Ectodermal cell (in vitro differentiated cells): ENCODE measurements at regions not wholly inside any gene's neighbourhood (a gene's known extent, or its start where the extent isn't known, plus 50 kb on each side); places are given as distances from the start of the nearest gene placed in this dataset.

Source experiments
- H3K27ac ChIP-seq: 2 replicates; pipeline ENCODE4 v1.7.0; 2013; ENCODE audit warnings: mild to moderate bottlenecking, low read depth, low read length; ENCODE audit not compliant: insufficient read depth, poor library complexity, severe bottlenecking
- H3K27me3 ChIP-seq: 2 replicates; pipeline ENCODE4 v1.7.0; 2013; ENCODE audit warnings: mild to moderate bottlenecking, low read length; ENCODE audit not compliant: insufficient read depth, control insufficient read depth, poor library complexity, severe bottlenecking
- H3K36me3 ChIP-seq: one replicate; pipeline ENCODE4 v1.7.0; 2013; ENCODE audit warnings: low read length; ENCODE audit not compliant: control insufficient read depth, insufficient read depth
- H3K4me1 ChIP-seq: one replicate; pipeline ENCODE4 v1.7.0; 2013; ENCODE audit warnings: low read length; ENCODE audit not compliant: control insufficient read depth, insufficient read depth
- H3K4me3 ChIP-seq: 2 replicates; pipeline ENCODE4 v1.7.0; 2013; ENCODE audit warnings: low read depth, low read length, control low read depth; ENCODE audit not compliant: insufficient read depth
- H3K9me3 ChIP-seq: 2 replicates; pipeline ENCODE4 v1.7.0; 2013; ENCODE audit warnings: mild to moderate bottlenecking, low read length, moderate library complexity; ENCODE audit not compliant: control insufficient read depth
- WGBS, 2 experiments: methylation state at CpG; one replicate each; pipeline ENCODE4 v1.1.7; 2013; ENCODE audit warnings: missing lambda C conversion rate in 2 of 2; 5-methylcytosine and 5-hydroxymethylcytosine counted together

- Histone ChIP-seq H3K4me3 (no peak overlapping the region), H3K4me1 (no peaks in the 10 kb centered on the region), H3K27me3 (no peaks in the 10 kb centered on the region), H3K27ac (no peak overlapping the region), H3K36me3 (no peaks in the 10 kb centered on the region), H3K9me3 (no peaks in the 10 kb centered on the region)
- WGBS, 2 experiments = 100% methylated on average over 2 to 4 of the region's 4 CpGs
Measured at GRCh38 chr10:65112573-65112972, 1591.4 kb downstream of the REEP3 start.

- Histone ChIP-seq H3K9me3 (no peaks in the 10 kb centered on the region), H3K27ac (no peak overlapping the region), H3K4me3 (no peak overlapping the region), H3K36me3 (no peaks in the 10 kb centered on the region), H3K4me1 (no peaks in the 10 kb centered on the region), H3K27me3 (no peaks in the 10 kb centered on the region)
- 90 to 100% methylated on average over 1 of the region's 1 CpG for WGBS, 2 experiments
Measured at GRCh38 chr10:65123120-65123519, 1601.9 kb downstream of the REEP3 start.

GRCh38 chr10:65125212-65125611 is 1604.0 kb downstream of the REEP3 start:
- no peaks in the 10 kb centered on the region for H3K9me3 ChIP-seq
- WGBS, 2 experiments = 86% methylated on average over 1 to 2 of the region's 2 CpGs
- no peaks in the 10 kb centered on the region for H3K27me3 ChIP-seq
- no peaks in the 10 kb centered on the region for H3K4me1 ChIP-seq
- no peak overlapping the region for H3K27ac ChIP-seq
- no peak overlapping the region for H3K4me3 ChIP-seq
- no peaks in the 10 kb centered on the region for H3K36me3 ChIP-seq

GRCh38 chr10:65126288-65126687 is 1605.1 kb downstream of the REEP3 start:
- H3K36me3 ChIP-seq = no peaks in the 10 kb centered on the region
- WGBS, 2 experiments = no CpG with 5 or more reads among the region's 1 CpG
- H3K4me1 ChIP-seq = no peaks in the 10 kb centered on the region
- H3K9me3 ChIP-seq = no peaks in the 10 kb centered on the region
- no peak overlapping the region for H3K4me3 ChIP-seq
- no peak overlapping the region for H3K27ac ChIP-seq
- no peaks in the 10 kb centered on the region for H3K27me3 ChIP-seq

GRCh38 chr10:65128277-65128676 is 1607.1 kb downstream of the REEP3 start:
- no CpG with 5 or more reads among the region's 2 CpGs for WGBS, 2 experiments
- no peaks in the 10 kb centered on the region for H3K36me3 ChIP-seq
- H3K27ac ChIP-seq = no peak overlapping the region
- no peaks in the 10 kb centered on the region for H3K27me3 ChIP-seq
- no peaks in the 10 kb centered on the region for H3K9me3 ChIP-seq
- H3K4me3 ChIP-seq = no peak overlapping the region
- H3K4me1 ChIP-seq = no peaks in the 10 kb centered on the region

GRCh38 chr10:65130162-65130758 is 1609.1 kb downstream of the REEP3 start:
- Histone ChIP-seq H3K36me3 (no peaks in the 10 kb centered on the region), H3K4me3 (no peak overlapping the region), H3K9me3 (no peaks in the 10 kb centered on the region), H3K27me3 (no peaks in the 10 kb centered on the region), H3K4me1 (no peaks in the 10 kb centered on the region), H3K27ac (no peak overlapping the region)
- WGBS, 2 experiments = no CpG with 5 or more reads among the region's 1 CpG

GRCh38 chr10:65133652-65134051 is 1612.5 kb downstream of the REEP3 start:
- Histone ChIP-seq H3K27ac (no peak overlapping the region), H3K27me3 (no peaks in the 10 kb centered on the region), H3K4me3 (no peak overlapping the region), H3K9me3 (no peaks in the 10 kb centered on the region), H3K36me3 (no peaks in the 10 kb centered on the region), H3K4me1 (no peaks in the 10 kb centered on the region)
- 93 to 99% methylated on average over 5 of the region's 5 CpGs for WGBS, 2 experiments

- Histone ChIP-seq H3K27me3 (no peaks in the 10 kb centered on the region), H3K27ac (no peak overlapping the region), H3K4me1 (no peaks in the 10 kb centered on the region), H3K4me3 (no peak overlapping the region), H3K36me3 (no peaks in the 10 kb centered on the region), H3K9me3 (no peaks in the 10 kb centered on the region)
- 93 to 95% methylated on average over 1 of the region's 1 CpG for WGBS, 2 experiments
Measured at GRCh38 chr10:65135508-65135907, 1614.3 kb downstream of the REEP3 start.

GRCh38 chr10:65142641-65143435 is 1621.6 kb downstream of the REEP3 start:
- Histone ChIP-seq H3K4me1 (no peaks in the 10 kb centered on the region), H3K36me3 (no peaks in the 10 kb centered on the region), H3K4me3 (no peak overlapping the region), H3K27me3 (no peaks in the 10 kb centered on the region), H3K9me3 (no peaks in the 10 kb centered on the region), H3K27ac (no peak overlapping the region)
- WGBS, 2 experiments = 100% methylated on average over 2 of the region's 2 CpGs; no CpG with 5 or more reads in 1 of the 2 experiments

- no peaks in the 10 kb centered on the region for H3K36me3 ChIP-seq
- no peaks in the 10 kb centered on the region for H3K9me3 ChIP-seq
- H3K4me3 ChIP-seq = no peak overlapping the region
- H3K27ac ChIP-seq = no peak overlapping the region
- no peaks in the 10 kb centered on the region for H3K27me3 ChIP-seq
- WGBS, 2 experiments = 90 to 95% methylated on average over 1 to 3 of the region's 4 CpGs
- H3K4me1 ChIP-seq = no peaks in the 10 kb centered on the region
Measured at GRCh38 chr10:65143723-65144122, 1622.5 kb downstream of the REEP3 start.
